PC-9 (cell line): ENCODE measurements at regions not wholly inside any gene's neighbourhood (a gene's known extent, or its start where the extent isn't known, plus 50 kb on each side); places are given as distances from the start of the nearest gene placed in this dataset.

Experiments used
- BruUV-seq: library from RNA; stranded (reverse); fragments of 400-500 nt; replicated peaks from 2 replicates; lab custom pipeline; 2021; lab: Mats Ljungman, UMichigan
- CTCF ChIA-PET: fragments of 300-600 bp; sonication (Branson Sonifier 250); formaldehyde crosslinking; loops from one replicate; lab custom pipeline; 2022; ENCODE audit warnings: antibody characterized with exemption; lab: Charles Lee
- POLR2A ChIA-PET: fragments of 300-600 bp; sonication (Branson Sonifier 250); formaldehyde crosslinking; loops from one replicate; lab custom pipeline; 2022; ENCODE audit warnings: antibody characterized with exemption; ENCODE audit not compliant: unreplicated experiment; lab: Charles Lee
- DNase-seq, 2 experiments: peaks; one replicate each; pipeline versions ENCODE4 v3.0.0 to v3.0.0-alpha.2; 2015 to 2022; ENCODE audit warnings: mixed read lengths in 1 of 2
- H2AFZ ChIP-seq: fragments of 200-600 bp; sonication (generic); 2 replicates; pipeline ENCODE4 v1.8.1; 2017; ENCODE audit warnings: antibody characterized with exemption
- H3F3A ChIP-seq: fragments of 200-600 bp; sonication (generic); 2 replicates; pipeline ENCODE4 v1.8.1; 2017; ENCODE audit warnings: antibody characterized with exemption, mild to moderate bottlenecking, low read depth; ENCODE audit not compliant: insufficient read depth
- H3K27ac ChIP-seq: fragments of 200-600 bp; sonication (generic); 2 replicates; pipeline ENCODE4 v1.6.1; 2016; ENCODE audit warnings: mixed run types
- H3K27me3 ChIP-seq: fragments of 200-600 bp; sonication (generic); 2 replicates; pipeline ENCODE4 v1.6.1; 2016; ENCODE audit warnings: low read depth, mixed run types; ENCODE audit not compliant: insufficient read depth
- H3K36me3 ChIP-seq: fragments of 200-600 bp; sonication (generic); 2 replicates; pipeline ENCODE4 v1.6.1; 2016; ENCODE audit warnings: low read depth, mixed run types
- H3K4me1 ChIP-seq: fragments of 200-600 bp; sonication (generic); replicated peaks from 2 replicates; pipeline ENCODE4 v1.6.1; 2016; ENCODE audit warnings: mixed run types; ENCODE audit not compliant: insufficient read depth
- H3K4me2 ChIP-seq: fragments of 200-600 bp; sonication (generic); 2 replicates; pipeline ENCODE4 v1.6.1; 2017; ENCODE audit warnings: mixed run types
- H3K4me3 ChIP-seq: fragments of 200-600 bp; sonication (generic); 2 replicates; pipeline ENCODE4 v1.6.1; 2016; ENCODE audit warnings: mixed run types
- H3K79me2 ChIP-seq: fragments of 200-600 bp; sonication (generic); 2 replicates; pipeline ENCODE4 v1.6.1; 2017; ENCODE audit warnings: low read depth, mixed run types
- H3K9me2 ChIP-seq: fragments of 200-600 bp; sonication (generic); 2 replicates; pipeline ENCODE4 v1.8.1; 2017; ENCODE audit warnings: mild to moderate bottlenecking; ENCODE audit not compliant: insufficient read depth
- H3K9me3 ChIP-seq: fragments of 200-600 bp; sonication (generic); 2 replicates; pipeline ENCODE4 v1.8.1; 2016; ENCODE audit warnings: low read depth; ENCODE audit not compliant: insufficient read depth
- H4K20me1 ChIP-seq: fragments of 200-600 bp; sonication (generic); 2 replicates; pipeline ENCODE4 v1.8.1; 2017; ENCODE audit not compliant: insufficient read depth
- CTCF ChIP-seq: fragments of 200-600 bp; sonication (generic); conservative IDR thresholded peaks from 2 replicates; pipeline ENCODE4 v1.6.1; 2017; ENCODE audit warnings: mixed run types, antibody characterized with exemption, mild to moderate bottlenecking, moderate library complexity
- EZH2 ChIP-seq: fragments of 200-600 bp; sonication (generic); IDR thresholded peaks from 2 replicates; pipeline ENCODE4 v1.8.0; 2017; ENCODE audit warnings: antibody characterized with exemption, low read depth
- intact Hi-C: fragments of 100-400 bp; cut with micrococcal nuclease; formaldehyde crosslinking; loops from one replicate; pipeline ENCODE4 v1.10.0; 2022; ENCODE audit not compliant: unreplicated experiment

- intact Hi-C loops, result no loop called here
- CTCF ChIA-PET, result no interaction called here
- Histone ChIP-seq H2AFZ (no peak overlapping the region), H3K36me3 (no peaks in the 10 kb centered on the region), H3K79me2 (no peaks in the 10 kb centered on the region), H3K4me1 (no peaks in the 10 kb centered on the region), H3K27me3 (no peaks in the 10 kb centered on the region), H3K27ac (no peak overlapping the region), H4K20me1 (no peaks in the 10 kb centered on the region), H3K9me2 (no peaks in the 10 kb centered on the region), H3K4me3 (no peak overlapping the region), H3F3A (no peaks in the 10 kb centered on the region), H3K4me2 (no peak overlapping the region), H3K9me3 (no peaks in the 10 kb centered on the region)
- DNase-seq, result no peak
- no TSS peak for BruUV-seq
- POLR2A ChIA-PET, result no interaction called here
- TF ChIP-seq EZH2 (no peak), CTCF (no peak)
These were observed 104.9 kb downstream of the FAM76B start for GRCh38 chr11:95684701-95685100.

DNA sequence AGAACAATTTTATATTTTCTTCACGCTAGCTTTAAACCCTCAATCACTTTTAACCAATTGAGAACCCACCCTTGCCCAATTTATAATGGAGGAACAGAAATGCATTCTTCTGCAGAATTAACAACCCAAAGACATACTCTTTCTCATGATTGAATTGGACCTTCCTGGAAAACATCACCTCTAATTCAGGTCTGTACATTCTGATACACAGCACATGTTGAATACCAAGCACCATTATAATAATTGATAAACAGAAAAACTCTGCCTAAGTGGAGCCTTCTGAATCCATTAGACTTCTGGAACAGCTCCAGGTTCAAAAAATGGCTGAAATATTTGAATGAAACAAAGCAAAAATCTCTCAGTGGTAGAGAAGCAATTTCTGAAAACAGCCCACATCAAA, 105.4 kb downstream of the FAM76B start:
- POLR2A ChIA-PET, result interaction anchor here (0.7 kb wide), 1 partner anchor 12 kb away, joined by 4 read pairs; no protein-coding TSS in a partner anchor

GRCh38 chr11:95682552-95682951, 107.0 kb downstream of the FAM76B start:
- Histone ChIP-seq H3K79me2 (no peaks in the 10 kb centered on the region), H2AFZ (no peak overlapping the region), H3F3A (no peaks in the 10 kb centered on the region), H3K4me1 (no peaks in the 10 kb centered on the region), H3K9me3 (no peaks in the 10 kb centered on the region), H3K4me2 (no peak overlapping the region), H3K27ac (no peak overlapping the region), H4K20me1 (no peaks in the 10 kb centered on the region), H3K9me2 (no peaks in the 10 kb centered on the region), H3K36me3 (no peaks in the 10 kb centered on the region), H3K4me3 (no peak overlapping the region), H3K27me3 (no peaks in the 10 kb centered on the region)
- DNase-seq, result no peak
- TF ChIP-seq EZH2 (no peak), CTCF (no peak)
- no TSS peak for BruUV-seq
- intact Hi-C loops, result no loop called here
- POLR2A ChIA-PET, result no interaction called here
- CTCF ChIA-PET, result no interaction called here

More for the DNA sequence above, 105.4 kb downstream of the FAM76B start:
- Histone ChIP-seq H3K9me3 (no peaks in the 10 kb centered on the region), H3K9me2 (no peaks in the 10 kb centered on the region), H2AFZ (no peak overlapping the region), H3K27ac (no peak overlapping the region), H3K36me3 (no peaks in the 10 kb centered on the region), H3K27me3 (no peaks in the 10 kb centered on the region), H3F3A (no peaks in the 10 kb centered on the region), H3K4me1 (no peaks in the 10 kb centered on the region), H3K4me3 (no peak overlapping the region), H4K20me1 (no peaks in the 10 kb centered on the region), H3K4me2 (no peak overlapping the region), H3K79me2 (no peaks in the 10 kb centered on the region)
- no TSS peak for BruUV-seq
- CTCF ChIA-PET, result no interaction called here
- no peak for DNase-seq
- TF ChIP-seq CTCF, result no peak
- no peak for TF ChIP-seq EZH2
- intact Hi-C loops, result no loop called here
